GM19452 (cell line): ENCODE measurements at regions not wholly inside any gene's neighbourhood (a gene's known extent, or its start where the extent isn't known, plus 50 kb on each side); places are given as distances from the start of the nearest gene placed in this dataset.
"Not testable (repeated sequence)": the region's sequence is repeated elsewhere in the genome, so short reads cannot be mapped to it uniquely, and the experiment has no call there.

Experiments used
- ATAC-seq: cut with Tn5 transposase; IDR thresholded peaks from one replicate; pipeline ENCODE4 v1.9.1; 2021; ENCODE audit not compliant: unreplicated experiment

- ATAC-seq = no peak
Observed at GRCh38 chr21:28325618-28326017, 667.1 kb downstream of the LTN1 start.

GRCh38 chr21:28324690-28325089 lies 668.0 kb downstream of the LTN1 start:
- ATAC-seq = no peak

- no peak for ATAC-seq
Observed at GRCh38 chr21:28317177-28317950, 675.3 kb downstream of the LTN1 start.

GRCh38 chr21:28311411-28312190 lies 681.1 kb downstream of the LTN1 start:
- ATAC-seq = no peak

DNA sequence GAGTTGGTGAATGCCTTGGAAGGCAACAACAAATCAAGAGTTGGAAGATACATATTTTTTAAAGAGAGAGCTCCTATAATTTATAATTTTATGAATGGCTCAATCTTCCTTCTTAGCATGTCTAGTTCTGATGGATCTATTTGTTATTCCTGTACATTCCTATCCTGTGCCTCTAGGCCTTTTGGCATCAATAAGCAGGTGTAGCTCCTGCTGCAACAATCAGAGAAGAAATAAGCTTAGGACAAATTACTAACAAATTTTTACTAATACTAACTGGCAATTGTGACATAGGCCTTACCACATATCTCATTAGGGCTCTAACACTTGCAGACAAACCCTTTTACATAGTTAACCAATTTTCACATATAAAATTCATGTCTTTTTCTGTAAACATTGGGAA lies 682.0 kb downstream of the LTN1 start:
- no peak for ATAC-seq

DNA sequence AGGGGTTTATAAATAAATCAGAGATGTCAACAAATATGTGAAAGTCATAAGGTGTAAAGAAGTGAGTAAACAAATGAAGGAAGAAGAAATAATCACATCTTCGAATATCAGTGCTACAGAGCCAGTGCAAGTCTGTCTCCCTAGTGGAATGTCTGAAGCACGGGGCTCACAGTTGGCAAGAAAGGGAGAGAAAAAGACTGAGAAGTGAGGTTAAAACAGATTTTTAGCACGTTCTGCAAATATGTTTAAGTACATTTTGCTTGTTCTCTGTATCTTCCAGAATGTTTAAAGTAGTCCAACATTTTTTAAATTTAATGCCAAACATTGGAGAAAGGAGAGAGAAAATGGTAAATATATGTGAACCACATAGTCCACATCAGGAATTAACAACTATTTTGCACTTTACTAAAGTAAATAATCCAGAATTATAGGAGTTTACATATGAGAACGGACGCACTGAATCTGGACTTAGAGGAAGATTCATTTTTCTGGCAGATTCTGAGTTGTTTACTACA lies 682.4 kb downstream of the LTN1 start:
- no peak for ATAC-seq

GRCh38 chr21:28309596-28309995 lies 683.1 kb downstream of the LTN1 start:
- ATAC-seq = no peak

DNA sequence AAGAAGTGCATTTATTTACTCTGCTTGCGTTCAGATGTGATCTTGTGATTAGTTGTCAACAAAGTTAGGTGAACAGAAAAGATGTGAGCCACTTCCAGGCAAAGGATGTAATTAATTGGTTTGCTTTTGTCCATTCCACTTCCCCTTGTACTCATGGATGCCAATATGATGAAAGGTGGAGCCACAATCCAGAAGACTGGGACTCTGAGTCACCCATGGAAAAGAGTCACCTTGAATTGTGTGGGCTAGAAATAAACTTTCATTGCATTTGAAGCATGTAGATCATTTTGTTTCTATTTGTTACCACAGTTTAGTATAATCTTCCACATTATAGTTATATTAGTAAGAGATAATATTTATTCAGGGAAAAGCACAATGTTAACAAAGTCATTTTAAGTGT lies 684.2 kb downstream of the LTN1 start:
- ATAC-seq = no peak

DNA sequence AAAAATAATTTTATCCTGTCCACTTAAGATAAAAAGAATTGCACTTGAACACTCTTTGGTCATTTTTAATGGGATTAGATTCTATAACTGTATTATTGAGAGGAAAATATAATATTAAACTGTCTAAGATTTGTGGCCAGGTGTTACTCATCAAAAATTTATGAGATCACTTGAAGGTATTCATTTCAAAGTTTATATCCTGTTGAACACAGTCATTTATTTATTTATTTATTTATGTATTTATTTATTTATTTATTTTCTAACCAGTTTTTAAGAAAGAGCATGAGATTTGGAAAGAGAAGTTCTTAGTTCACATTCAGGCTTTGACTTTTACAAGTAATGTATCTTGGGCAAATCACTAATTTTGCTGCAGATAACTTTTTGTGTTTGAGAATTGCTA lies 692.7 kb downstream of the LTN1 start:
- no peak for ATAC-seq

DNA sequence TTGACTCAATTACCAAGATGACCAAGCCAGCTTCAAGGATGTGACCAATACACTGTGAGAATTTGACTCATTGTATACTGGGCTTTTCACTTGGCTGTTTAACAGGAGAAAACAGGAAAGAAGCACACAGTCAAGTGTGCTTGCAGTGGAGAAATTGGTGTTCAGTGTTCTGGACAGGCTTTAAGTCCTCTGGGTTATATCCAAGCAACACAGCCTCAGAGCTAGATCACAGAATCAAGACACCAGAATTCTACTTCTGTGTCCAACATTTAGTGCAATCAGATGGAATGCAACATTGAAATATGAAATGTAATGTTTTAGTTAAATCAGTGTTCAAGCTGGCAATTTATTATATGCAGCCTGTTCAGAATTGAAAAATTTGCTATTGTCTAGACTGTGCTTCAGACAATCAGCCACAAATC lies 694.4 kb downstream of the LTN1 start:
- no peak for ATAC-seq

GRCh38 chr21:28294051-28294450 lies 698.6 kb downstream of the LTN1 start:
- ATAC-seq = no peak

- ATAC-seq = no peak
Observed at GRCh38 chr21:28283641-28284490, 708.8 kb downstream of the LTN1 start.

DNA sequence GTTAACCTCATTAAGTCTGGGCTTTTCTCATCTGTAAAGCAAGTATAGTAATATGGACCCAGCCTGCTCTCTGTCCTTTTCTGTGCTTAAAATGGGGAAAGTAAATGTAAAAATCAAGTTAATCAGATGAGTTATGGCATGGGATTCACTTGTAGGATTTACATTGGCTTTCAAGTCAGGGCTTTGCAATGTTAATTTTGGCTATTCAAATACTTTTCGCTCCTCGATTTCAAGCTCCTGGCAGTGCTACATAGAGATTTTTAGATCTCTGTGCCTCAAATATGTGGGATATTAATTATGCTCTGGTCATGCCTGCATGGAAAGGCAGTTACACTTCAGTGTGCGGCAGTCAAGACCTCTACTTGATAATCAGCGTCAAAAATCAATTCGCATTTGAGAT lies 709.8 kb downstream of the LTN1 start:
- ATAC-seq = no peak

DNA sequence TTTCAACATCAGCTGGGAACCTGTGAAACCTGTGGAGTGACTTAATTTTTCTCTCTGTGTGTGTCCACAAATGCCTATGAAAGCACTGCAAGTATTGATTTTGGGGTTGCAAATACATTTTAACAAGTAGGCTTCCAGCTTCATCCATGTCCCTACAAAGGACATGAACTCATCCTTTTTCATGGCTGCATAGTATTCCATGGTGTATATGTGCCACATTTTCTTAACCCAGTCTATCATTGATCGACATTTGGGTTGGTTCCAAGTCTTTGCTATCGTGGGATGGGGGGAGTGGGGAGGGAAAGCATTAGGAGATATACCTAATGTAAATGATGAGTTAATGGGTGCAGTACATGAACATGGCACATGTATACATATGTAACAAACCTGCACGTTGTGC lies 711.3 kb downstream of the LTN1 start:
- ATAC-seq = not testable (repeated sequence)

- no peak for ATAC-seq
Observed at GRCh38 chr21:28280611-28281010, 712.1 kb downstream of the LTN1 start.

GRCh38 chr21:28277324-28277723 lies 715.4 kb downstream of the LTN1 start:
- no peak for ATAC-seq

DNA sequence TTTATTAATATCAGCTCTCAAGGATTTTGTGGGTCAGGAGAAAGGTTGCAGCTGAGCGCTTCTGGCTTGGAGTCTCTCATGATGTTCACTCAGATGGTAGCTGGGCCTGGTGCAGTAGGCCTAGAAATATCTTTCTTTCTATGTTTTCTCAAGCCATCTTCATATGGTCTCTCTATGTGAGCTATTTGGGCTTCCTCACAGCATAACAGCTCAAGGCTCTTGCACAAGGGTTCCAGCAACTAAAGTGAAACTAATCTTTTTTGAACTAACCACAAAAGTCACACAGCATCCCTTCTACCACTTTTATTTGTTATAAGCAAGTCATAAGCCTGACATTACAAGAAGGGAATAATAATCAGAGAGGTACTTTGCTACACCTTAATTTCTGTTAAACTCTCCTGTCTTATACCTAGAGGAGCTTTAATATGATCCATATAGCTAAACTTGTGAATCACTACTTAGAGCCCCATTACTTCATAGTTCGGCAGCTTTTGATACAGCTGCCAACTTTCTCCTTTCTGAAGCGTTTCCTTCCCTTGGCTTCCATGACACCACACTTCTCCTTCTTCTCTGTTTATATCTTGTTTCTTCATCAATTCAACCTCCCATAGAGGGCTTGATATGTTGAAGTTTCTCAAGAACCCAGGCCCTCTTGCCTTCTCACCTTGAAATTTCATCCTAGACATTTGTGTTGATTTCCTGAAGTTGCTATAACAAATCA lies 720.2 kb downstream of the LTN1 start:
- ATAC-seq = no peak

DNA sequence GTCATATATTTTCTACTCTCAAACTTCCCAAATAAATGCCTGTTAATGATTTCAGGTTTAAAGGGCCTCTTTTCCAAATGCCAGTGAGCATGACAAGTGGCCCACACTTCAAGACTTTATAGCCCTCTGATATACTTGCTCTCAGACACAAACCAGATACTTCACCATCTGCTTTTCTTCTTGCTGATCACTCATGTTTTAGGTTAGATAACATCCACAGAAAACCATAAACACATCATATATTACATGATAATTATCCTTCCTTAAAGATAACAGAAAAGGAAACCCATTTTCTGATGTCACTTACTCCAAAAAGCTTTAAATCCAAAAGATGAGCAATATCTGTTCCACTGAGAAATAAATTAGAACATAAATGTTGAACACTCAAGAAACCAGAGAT lies 723.5 kb downstream of the LTN1 start:
- no peak for ATAC-seq

GRCh38 chr21:28268685-28269084 lies 724.0 kb downstream of the LTN1 start:
- ATAC-seq = no peak

DNA sequence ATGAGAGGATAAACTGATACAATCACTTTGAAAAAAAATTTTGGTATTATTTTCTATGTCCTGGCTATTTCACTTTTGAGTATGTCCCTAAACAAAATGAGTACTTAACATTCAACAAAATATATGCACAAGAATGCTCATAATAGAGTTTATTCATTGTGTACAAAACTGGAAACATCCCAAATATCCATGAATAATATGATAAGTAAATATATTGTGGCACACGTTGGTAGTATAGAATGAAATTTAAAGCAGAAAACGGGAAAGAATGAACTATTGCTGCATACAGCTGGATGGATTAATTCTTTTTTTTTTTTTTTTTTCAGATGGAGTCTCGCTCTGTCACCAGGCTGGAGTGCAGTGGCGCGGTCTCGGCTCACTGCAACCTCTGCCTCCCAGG lies 725.2 kb downstream of the LTN1 start:
- ATAC-seq = no peak

DNA sequence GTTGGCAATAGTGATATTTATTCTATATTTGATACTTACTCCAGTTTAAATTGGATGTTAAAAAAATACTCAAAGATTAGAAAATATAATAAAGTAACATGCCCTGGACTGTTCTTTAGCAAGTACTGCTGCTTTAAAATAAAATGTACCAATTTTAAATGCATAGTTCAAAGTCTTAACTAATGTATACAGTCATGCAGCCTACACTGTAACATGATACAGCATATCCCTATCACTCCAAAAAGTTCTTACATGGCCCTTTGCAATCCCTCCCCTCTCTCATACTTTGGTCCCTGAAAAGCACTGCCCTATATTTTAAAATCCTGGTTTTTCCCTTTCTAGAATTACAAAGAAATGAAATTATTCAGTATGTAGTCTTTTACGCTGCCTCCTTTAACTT lies 726.6 kb downstream of the LTN1 start:
- ATAC-seq = no peak
